ENCODE measurements at regions not wholly inside any gene's neighbourhood (a gene's known extent, or its start where the extent isn't known, plus 50 kb on each side); places are given as distances from the start of the nearest gene placed in this dataset.
"Not testable (repeated sequence)": the region's sequence is repeated elsewhere in the genome, so short reads cannot be mapped to it uniquely, and the experiment has no call there.

- DNase-seq (ENCODE audit: low read depth in 2 of 2) = no peak
These were observed 164.0 kb upstream of the PZP start for GRCh38 chr12:9372202-9372601.

GRCh38 chr12:9367828-9368227, 159.6 kb upstream of the PZP start:
- no peak for DNase-seq (ENCODE audit: low read depth in 2 of 2)

GRCh38 chr12:9367201-9367600, 159.0 kb upstream of the PZP start:
- no peak for DNase-seq (ENCODE audit: low read depth in 2 of 2)

- no peak for DNase-seq (ENCODE audit: low read depth in 2 of 2)
These were observed 157.1 kb upstream of the PZP start for GRCh38 chr12:9365296-9365695.

GRCh38 chr12:9364224-9365176, 156.3 kb upstream of the PZP start:
- DNase-seq (ENCODE audit: low read depth in 2 of 2) = peak in 1 of 2 donors; percentile 18

GRCh38 chr12:9363145-9363544, 154.9 kb upstream of the PZP start:
- DNase-seq (ENCODE audit: low read depth in 2 of 2) = no peak

- no peak for DNase-seq (ENCODE audit: low read depth in 2 of 2)
These were observed 153.7 kb upstream of the PZP start for GRCh38 chr12:9361879-9362326.

GRCh38 chr12:9354009-9354754, 146.0 kb upstream of the PZP start:
- DNase-seq (ENCODE audit: low read depth in 2 of 2) = not testable (repeated sequence)

GRCh38 chr12:9351136-9351535, 142.9 kb upstream of the PZP start:
- DNase-seq (ENCODE audit: low read depth in 2 of 2) = no peak

- no peak for DNase-seq (ENCODE audit: low read depth in 2 of 2)
These were observed 142.0 kb upstream of the PZP start for GRCh38 chr12:9349888-9350885.

GRCh38 chr12:9348906-9349518, 140.8 kb upstream of the PZP start:
- DNase-seq (ENCODE audit: low read depth in 2 of 2) = no peak

GRCh38 chr12:9347328-9348127, 139.3 kb upstream of the PZP start:
- DNase-seq (ENCODE audit: low read depth in 2 of 2) = no peak

GRCh38 chr12:9346866-9347327, 138.7 kb upstream of the PZP start:
- DNase-seq (ENCODE audit: low read depth in 2 of 2) = no peak

GRCh38 chr12:9345171-9345570, 137.0 kb upstream of the PZP start:
- no peak for DNase-seq (ENCODE audit: low read depth in 2 of 2)

- no peak for DNase-seq (ENCODE audit: low read depth in 2 of 2)
These were observed 136.3 kb upstream of the PZP start for GRCh38 chr12:9344541-9344940.

- no peak for DNase-seq (ENCODE audit: low read depth in 2 of 2)
These were observed 135.5 kb upstream of the PZP start for GRCh38 chr12:9343731-9344130.

GRCh38 chr12:9342614-9343353, 134.6 kb upstream of the PZP start:
- no peak for DNase-seq (ENCODE audit: low read depth in 2 of 2)

- no peak for DNase-seq (ENCODE audit: low read depth in 2 of 2)
These were observed 133.0 kb upstream of the PZP start for GRCh38 chr12:9341260-9341585.

GRCh38 chr12:9340422-9341259, 132.4 kb upstream of the PZP start:
- DNase-seq (ENCODE audit: low read depth in 2 of 2) = no peak
